PC-9 (cell line): ENCODE measurements at regions not wholly inside any gene's neighbourhood (a gene's known extent, or its start where the extent isn't known, plus 50 kb on each side); places are given as distances from the start of the nearest gene placed in this dataset.

Source experiments
- BruUV-seq: library from RNA; stranded (reverse); fragments of 400-500 nt; replicated peaks from 2 replicates; lab custom pipeline; 2021; lab: Mats Ljungman, UMichigan
- CTCF ChIA-PET: fragments of 300-600 bp; sonication (Branson Sonifier 250); formaldehyde crosslinking; loops from one replicate; lab custom pipeline; 2022; ENCODE audit warnings: antibody characterized with exemption; lab: Charles Lee
- POLR2A ChIA-PET: fragments of 300-600 bp; sonication (Branson Sonifier 250); formaldehyde crosslinking; loops from one replicate; lab custom pipeline; 2022; ENCODE audit warnings: antibody characterized with exemption; ENCODE audit not compliant: unreplicated experiment; lab: Charles Lee
- DNase-seq, 2 experiments: peaks; one replicate each; pipeline versions ENCODE4 v3.0.0 to v3.0.0-alpha.2; 2015 to 2022; ENCODE audit warnings: mixed read lengths in 1 of 2
- H2AFZ ChIP-seq: fragments of 200-600 bp; sonication (generic); 2 replicates; pipeline ENCODE4 v1.8.1; 2017; ENCODE audit warnings: antibody characterized with exemption
- H3F3A ChIP-seq: fragments of 200-600 bp; sonication (generic); 2 replicates; pipeline ENCODE4 v1.8.1; 2017; ENCODE audit warnings: antibody characterized with exemption, mild to moderate bottlenecking, low read depth; ENCODE audit not compliant: insufficient read depth
- H3K27ac ChIP-seq: fragments of 200-600 bp; sonication (generic); 2 replicates; pipeline ENCODE4 v1.6.1; 2016; ENCODE audit warnings: mixed run types
- H3K27me3 ChIP-seq: fragments of 200-600 bp; sonication (generic); 2 replicates; pipeline ENCODE4 v1.6.1; 2016; ENCODE audit warnings: low read depth, mixed run types; ENCODE audit not compliant: insufficient read depth
- H3K36me3 ChIP-seq: fragments of 200-600 bp; sonication (generic); 2 replicates; pipeline ENCODE4 v1.6.1; 2016; ENCODE audit warnings: low read depth, mixed run types
- H3K4me1 ChIP-seq: fragments of 200-600 bp; sonication (generic); replicated peaks from 2 replicates; pipeline ENCODE4 v1.6.1; 2016; ENCODE audit warnings: mixed run types; ENCODE audit not compliant: insufficient read depth
- H3K4me2 ChIP-seq: fragments of 200-600 bp; sonication (generic); 2 replicates; pipeline ENCODE4 v1.6.1; 2017; ENCODE audit warnings: mixed run types
- H3K4me3 ChIP-seq: fragments of 200-600 bp; sonication (generic); 2 replicates; pipeline ENCODE4 v1.6.1; 2016; ENCODE audit warnings: mixed run types
- H3K79me2 ChIP-seq: fragments of 200-600 bp; sonication (generic); 2 replicates; pipeline ENCODE4 v1.6.1; 2017; ENCODE audit warnings: low read depth, mixed run types
- H3K9me2 ChIP-seq: fragments of 200-600 bp; sonication (generic); 2 replicates; pipeline ENCODE4 v1.8.1; 2017; ENCODE audit warnings: mild to moderate bottlenecking; ENCODE audit not compliant: insufficient read depth
- H3K9me3 ChIP-seq: fragments of 200-600 bp; sonication (generic); 2 replicates; pipeline ENCODE4 v1.8.1; 2016; ENCODE audit warnings: low read depth; ENCODE audit not compliant: insufficient read depth
- H4K20me1 ChIP-seq: fragments of 200-600 bp; sonication (generic); 2 replicates; pipeline ENCODE4 v1.8.1; 2017; ENCODE audit not compliant: insufficient read depth
- EZH2 ChIP-seq: fragments of 200-600 bp; sonication (generic); IDR thresholded peaks from 2 replicates; pipeline ENCODE4 v1.8.0; 2017; ENCODE audit warnings: antibody characterized with exemption, low read depth
- intact Hi-C: fragments of 100-400 bp; cut with micrococcal nuclease; formaldehyde crosslinking; loops from one replicate; pipeline ENCODE4 v1.10.0; 2022; ENCODE audit not compliant: unreplicated experiment
- TF ChIP-seq, protein P1 (sequence below): fragments of 200-600 bp; sonication (generic); conservative IDR thresholded peaks from 2 replicates; pipeline ENCODE4 v1.6.1; 2017; ENCODE audit warnings: mixed run types, antibody characterized with exemption, mild to moderate bottlenecking, moderate library complexity

GRCh38 chr5:97847920-97848631 is 665.0 kb upstream of the RIOK2 start:
- H3K4me2 ChIP-seq: no peak overlapping the region
- no peak overlapping the region for H2AFZ ChIP-seq
- no peak overlapping the region for H3K4me3 ChIP-seq
- H3K36me3 ChIP-seq: no peaks in the 10 kb centered on the region
- no peak for DNase-seq
- no peaks in the 10 kb centered on the region for H4K20me1 ChIP-seq
- no peaks in the 10 kb centered on the region for H3K4me1 ChIP-seq
- no peaks in the 10 kb centered on the region for H3K27me3 ChIP-seq
- TF ChIP-seq, protein P1, sequence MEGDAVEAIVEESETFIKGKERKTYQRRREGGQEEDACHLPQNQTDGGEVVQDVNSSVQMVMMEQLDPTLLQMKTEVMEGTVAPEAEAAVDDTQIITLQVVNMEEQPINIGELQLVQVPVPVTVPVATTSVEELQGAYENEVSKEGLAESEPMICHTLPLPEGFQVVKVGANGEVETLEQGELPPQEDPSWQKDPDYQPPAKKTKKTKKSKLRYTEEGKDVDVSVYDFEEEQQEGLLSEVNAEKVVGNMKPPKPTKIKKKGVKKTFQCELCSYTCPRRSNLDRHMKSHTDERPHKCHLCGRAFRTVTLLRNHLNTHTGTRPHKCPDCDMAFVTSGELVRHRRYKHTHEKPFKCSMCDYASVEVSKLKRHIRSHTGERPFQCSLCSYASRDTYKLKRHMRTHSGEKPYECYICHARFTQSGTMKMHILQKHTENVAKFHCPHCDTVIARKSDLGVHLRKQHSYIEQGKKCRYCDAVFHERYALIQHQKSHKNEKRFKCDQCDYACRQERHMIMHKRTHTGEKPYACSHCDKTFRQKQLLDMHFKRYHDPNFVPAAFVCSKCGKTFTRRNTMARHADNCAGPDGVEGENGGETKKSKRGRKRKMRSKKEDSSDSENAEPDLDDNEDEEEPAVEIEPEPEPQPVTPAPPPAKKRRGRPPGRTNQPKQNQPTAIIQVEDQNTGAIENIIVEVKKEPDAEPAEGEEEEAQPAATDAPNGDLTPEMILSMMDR: no peak
- TF ChIP-seq EZH2: no peak
- POLR2A ChIA-PET: no interaction called here
- no peaks in the 10 kb centered on the region for H3K9me3 ChIP-seq
- H3F3A ChIP-seq: no peaks in the 10 kb centered on the region
- H3K79me2 ChIP-seq: no peaks in the 10 kb centered on the region
- CTCF ChIA-PET: no interaction called here
- BruUV-seq: no TSS peak
- intact Hi-C loops: no loop called here
- no peaks in the 10 kb centered on the region for H3K9me2 ChIP-seq
- no peak overlapping the region for H3K27ac ChIP-seq

DNA sequence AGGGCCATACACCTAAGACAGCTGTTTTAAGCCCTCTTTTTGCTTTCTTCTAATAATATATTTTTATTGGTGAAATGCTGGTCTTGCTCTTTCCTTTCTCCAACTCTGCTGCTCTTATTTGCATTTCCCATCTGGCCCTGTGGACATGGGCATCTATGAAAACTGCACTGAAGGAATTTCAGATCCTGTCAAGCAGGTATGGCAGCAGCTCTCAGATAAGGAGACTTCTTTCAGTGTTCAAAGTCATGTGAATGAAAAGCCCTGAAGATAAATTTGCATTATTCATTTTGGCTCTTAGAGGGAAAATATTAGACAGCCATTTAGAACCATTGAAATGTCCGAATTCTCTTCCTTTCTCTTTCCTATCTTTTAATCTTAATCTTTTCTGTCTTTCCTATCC is 668.0 kb upstream of the RIOK2 start:
- intact Hi-C loops: no loop called here
- CTCF ChIA-PET: no interaction called here
- no TSS peak for BruUV-seq

GRCh38 chr5:97854871-97855762 is 672.1 kb upstream of the RIOK2 start:
- ChIA-PET CTCF (no interaction called here), POLR2A (no interaction called here)
- TF ChIP-seq, protein P1: no peak
- no peak for TF ChIP-seq EZH2
- intact Hi-C loops: no loop called here
- Histone ChIP-seq H3K36me3 (no peaks in the 10 kb centered on the region), H3K79me2 (no peaks in the 10 kb centered on the region), H3F3A (no peaks in the 10 kb centered on the region), H3K4me1 (no peaks in the 10 kb centered on the region), H3K4me2 (no peak overlapping the region), H3K9me3 (no peaks in the 10 kb centered on the region), H3K27me3 (no peaks in the 10 kb centered on the region), H2AFZ (no peak overlapping the region), H3K9me2 (no peaks in the 10 kb centered on the region), H3K4me3 (no peak overlapping the region), H3K27ac (no peak overlapping the region), H4K20me1 (no peaks in the 10 kb centered on the region)
- no TSS peak for BruUV-seq
- DNase-seq: no peak

More for the DNA sequence above, 668.0 kb upstream of the RIOK2 start:
- no peaks in the 10 kb centered on the region for H3K27me3 ChIP-seq
- H2AFZ ChIP-seq: no peak overlapping the region
- no peaks in the 10 kb centered on the region for H3K36me3 ChIP-seq
- no peaks in the 10 kb centered on the region for H3K9me3 ChIP-seq
- TF ChIP-seq, protein P1: no peak
- TF ChIP-seq EZH2: no peak
- H3K4me1 ChIP-seq: no peaks in the 10 kb centered on the region
- no peaks in the 10 kb centered on the region for H4K20me1 ChIP-seq
- POLR2A ChIA-PET: no interaction called here
- H3K9me2 ChIP-seq: no peaks in the 10 kb centered on the region
- no peaks in the 10 kb centered on the region for H3K79me2 ChIP-seq
- H3K4me2 ChIP-seq: no peak overlapping the region
- no peak overlapping the region for H3K27ac ChIP-seq
- peak in 1 of 2 experiments; percentile 14 for DNase-seq
- H3F3A ChIP-seq: no peaks in the 10 kb centered on the region
- H3K4me3 ChIP-seq: no peak overlapping the region
